ENCODE measurements at regions not wholly inside any gene's neighbourhood (a gene's known extent, or its start where the extent isn't known, plus 50 kb on each side); places are given as distances from the start of the nearest gene placed in this dataset.

- TF ChIP-seq CTCF (IDR thresholded peaks at IDR 0.05) (no peak), POLR2A (IDR thresholded peaks at IDR 0.05) (no peak)
These were observed 232.3 kb downstream of the PTTG2 start for GRCh38 chr4:38192516-38192915.
